ENCODE measurements at regions not wholly inside any gene's neighbourhood (a gene's known extent, or its start where the extent isn't known, plus 50 kb on each side); places are given as distances from the start of the nearest gene placed in this dataset.
A peak's percentile ranks its signal among the peaks of the same experiment; 100 is the strongest.
"Not testable (repeated sequence)": the region's sequence is repeated elsewhere in the genome, so short reads cannot be mapped to it uniquely, and the experiment has no call there.

GRCh38 chr6:140486450-140487361 is 1112.3 kb upstream of the CITED2 start:
- DNase-seq: no peak

DNA sequence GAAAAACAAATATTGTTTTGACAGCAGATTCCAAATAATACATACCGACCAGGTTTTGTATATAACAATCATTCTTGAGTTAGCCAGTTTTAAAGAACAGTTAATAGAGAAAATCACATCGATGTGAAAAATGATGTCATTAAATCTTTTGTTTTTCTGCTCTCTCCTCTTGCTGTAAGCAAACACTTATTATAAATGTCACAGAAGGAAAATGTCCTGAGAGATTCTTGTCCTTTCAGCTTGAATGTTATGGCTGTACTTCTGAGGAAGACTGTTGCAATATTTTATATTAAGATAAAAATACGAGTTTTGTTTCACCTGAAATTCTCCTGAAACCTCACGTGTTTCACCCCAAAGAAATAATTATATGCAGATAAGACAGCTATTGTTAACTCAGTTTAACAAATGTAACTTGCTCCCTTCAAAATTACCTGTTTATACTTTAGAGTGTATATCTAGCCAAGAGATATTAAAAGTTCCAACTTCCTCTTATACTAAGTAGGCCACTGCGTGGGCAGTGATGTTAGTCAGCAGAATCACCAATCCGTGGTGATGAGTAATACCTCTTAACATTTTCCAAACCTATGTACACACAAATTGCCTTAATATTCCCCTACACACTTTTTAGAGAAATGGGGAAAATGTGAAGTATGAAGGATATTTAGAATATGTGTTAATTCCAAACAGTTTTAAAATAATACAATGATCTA is 1111.4 kb upstream of the CITED2 start:
- no peak for DNase-seq

- DNase-seq: peak; percentile 7
These were observed 1106.4 kb upstream of the CITED2 start for GRCh38 chr6:140480852-140481251.

GRCh38 chr6:140478631-140479030 is 1104.2 kb upstream of the CITED2 start:
- DNase-seq: no peak

DNA sequence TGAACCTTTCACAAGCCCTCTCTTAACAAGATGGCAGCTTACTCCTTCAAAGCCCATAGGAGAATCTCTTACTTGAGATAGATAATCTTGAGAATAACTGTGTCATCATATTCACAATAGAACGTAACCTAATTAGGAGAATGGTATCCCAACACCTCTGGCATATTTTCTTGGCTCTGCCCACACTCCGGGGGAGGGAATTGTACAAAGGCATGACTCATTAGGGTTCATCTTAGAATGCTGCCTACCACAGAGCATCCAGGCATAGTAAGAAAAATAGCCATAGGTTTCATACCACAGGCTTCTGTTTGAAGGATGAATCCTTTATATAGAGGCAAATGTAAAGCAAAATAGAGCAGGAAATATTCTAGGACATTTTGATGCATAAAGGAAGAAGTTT is 1100.6 kb upstream of the CITED2 start:
- DNase-seq: no peak

GRCh38 chr6:140464720-140465119 is 1090.3 kb upstream of the CITED2 start:
- no peak for DNase-seq

DNA sequence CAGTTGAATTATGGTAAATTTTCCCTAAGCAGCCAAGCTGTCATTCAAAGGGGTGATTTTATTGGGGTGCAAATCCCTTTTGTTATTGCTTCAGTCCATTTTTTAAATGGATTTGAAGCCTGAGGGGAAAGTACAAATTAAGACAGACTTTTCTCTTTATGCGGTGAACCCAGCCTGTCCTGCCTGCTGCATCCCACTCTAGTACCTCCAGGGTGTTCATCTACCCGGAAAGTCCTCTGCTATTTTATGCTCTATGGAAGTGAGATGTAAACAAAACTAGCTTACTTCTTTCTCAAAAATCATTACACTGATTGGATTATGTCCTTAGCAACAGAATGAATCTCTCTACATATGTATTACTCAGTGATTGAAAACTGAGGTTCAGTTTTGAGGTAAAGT is 1088.9 kb upstream of the CITED2 start:
- no peak for DNase-seq

- DNase-seq: no peak
These were observed 1088.2 kb upstream of the CITED2 start for GRCh38 chr6:140462453-140463311.

GRCh38 chr6:140462076-140462452 is 1087.6 kb upstream of the CITED2 start:
- no peak for DNase-seq

DNA sequence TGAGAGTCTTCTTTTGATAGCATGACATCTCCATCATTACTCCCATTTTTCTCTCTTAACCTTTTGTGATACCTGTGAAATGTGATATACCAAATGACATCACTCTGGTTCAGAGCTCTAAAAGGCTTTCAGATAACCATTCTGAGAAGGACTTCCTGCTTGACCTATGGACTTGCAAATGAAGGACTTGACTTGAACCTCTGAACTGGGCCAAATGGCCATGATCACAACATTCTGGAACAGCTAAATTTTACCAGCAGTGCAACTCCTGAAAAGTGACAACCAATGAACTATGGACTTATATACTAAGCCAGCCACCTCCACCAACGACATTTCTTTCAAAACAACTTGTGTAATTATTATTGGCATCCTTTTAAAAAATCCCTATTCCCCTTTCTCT is 1085.8 kb upstream of the CITED2 start:
- DNase-seq: no peak

- DNase-seq: no peak
These were observed 1084.8 kb upstream of the CITED2 start for GRCh38 chr6:140459209-140459608.

DNA sequence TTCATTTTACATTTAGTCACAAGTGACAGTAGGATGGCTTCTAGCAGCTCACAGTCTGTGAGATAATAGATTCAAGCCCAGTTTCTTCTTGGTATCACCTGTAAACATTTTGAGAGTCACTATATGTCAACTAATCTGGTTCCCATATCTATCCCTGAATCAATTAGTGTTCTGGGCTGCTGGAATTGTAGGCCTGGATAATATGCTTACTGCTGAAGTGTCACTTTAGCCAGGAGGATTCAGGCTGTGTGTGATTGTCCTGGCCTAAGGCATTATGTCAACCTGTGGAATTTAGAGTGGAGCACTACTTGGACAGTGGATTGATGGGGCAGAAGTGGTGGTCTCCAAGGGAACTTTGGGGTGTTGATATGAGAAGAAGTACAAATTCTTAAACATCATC is 1071.8 kb upstream of the CITED2 start:
- no peak for DNase-seq

DNA sequence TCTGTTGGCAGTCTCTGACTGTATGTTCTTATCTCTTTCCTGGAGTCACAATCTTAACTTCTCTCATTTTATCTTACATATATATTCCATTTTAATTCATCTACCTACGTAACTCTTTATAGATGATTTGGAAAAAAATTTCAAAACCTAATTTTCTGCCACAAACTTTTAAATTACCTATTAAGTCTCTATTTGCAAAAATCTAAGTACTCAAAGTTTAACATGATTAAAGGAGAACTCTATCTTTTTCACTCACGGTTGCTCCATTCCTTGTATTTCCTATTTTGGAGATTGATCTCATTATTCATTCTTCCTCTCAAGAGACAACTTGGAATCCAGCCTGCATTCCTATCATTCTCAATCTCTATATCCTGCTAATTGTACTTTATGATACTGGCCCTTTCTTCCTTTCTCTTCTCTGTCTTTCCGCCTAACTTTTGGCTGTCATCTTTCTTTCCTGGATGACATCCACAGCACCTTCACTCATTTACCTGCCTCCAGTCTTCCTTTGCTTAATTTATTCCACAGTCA is 1071.1 kb upstream of the CITED2 start:
- DNase-seq: no peak

- DNase-seq: not testable (repeated sequence)
These were observed 1068.7 kb upstream of the CITED2 start for GRCh38 chr6:140443112-140443511.

- peak; percentile 30 for DNase-seq
These were observed 1066.8 kb upstream of the CITED2 start for GRCh38 chr6:140441256-140441655.

DNA sequence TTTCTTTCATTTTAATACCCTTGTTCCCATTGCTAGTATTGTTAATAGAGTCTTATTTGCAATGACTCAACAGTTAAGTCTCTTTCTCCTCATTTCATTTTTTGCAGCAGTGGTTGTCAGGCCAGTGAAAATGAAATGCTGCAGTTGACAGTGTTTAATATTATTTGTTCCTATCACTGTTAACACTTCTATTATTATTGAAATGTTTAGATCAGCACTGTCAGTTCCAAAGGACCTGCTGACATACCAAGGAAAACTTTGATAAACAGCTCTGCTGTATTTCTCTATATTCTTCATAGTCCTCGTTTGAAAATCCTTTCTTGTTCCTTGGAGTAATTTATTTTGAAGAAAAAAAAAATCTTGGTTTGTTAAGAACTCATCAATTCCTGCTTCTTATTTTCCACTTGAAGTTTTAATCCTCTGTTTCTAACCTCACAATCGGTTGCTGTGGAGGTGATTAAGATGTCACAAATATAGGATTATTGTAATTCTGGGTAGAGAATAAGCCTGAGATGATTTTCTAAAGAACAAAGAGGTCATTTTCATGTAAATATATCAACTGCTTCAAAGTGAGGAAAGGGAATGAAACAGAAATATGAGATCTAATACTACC is 1065.9 kb upstream of the CITED2 start:
- no peak for DNase-seq

GRCh38 chr6:140438346-140438735 is 1063.9 kb upstream of the CITED2 start:
- DNase-seq: no peak

GRCh38 chr6:140437619-140438345 is 1063.3 kb upstream of the CITED2 start:
- DNase-seq: no peak

DNA sequence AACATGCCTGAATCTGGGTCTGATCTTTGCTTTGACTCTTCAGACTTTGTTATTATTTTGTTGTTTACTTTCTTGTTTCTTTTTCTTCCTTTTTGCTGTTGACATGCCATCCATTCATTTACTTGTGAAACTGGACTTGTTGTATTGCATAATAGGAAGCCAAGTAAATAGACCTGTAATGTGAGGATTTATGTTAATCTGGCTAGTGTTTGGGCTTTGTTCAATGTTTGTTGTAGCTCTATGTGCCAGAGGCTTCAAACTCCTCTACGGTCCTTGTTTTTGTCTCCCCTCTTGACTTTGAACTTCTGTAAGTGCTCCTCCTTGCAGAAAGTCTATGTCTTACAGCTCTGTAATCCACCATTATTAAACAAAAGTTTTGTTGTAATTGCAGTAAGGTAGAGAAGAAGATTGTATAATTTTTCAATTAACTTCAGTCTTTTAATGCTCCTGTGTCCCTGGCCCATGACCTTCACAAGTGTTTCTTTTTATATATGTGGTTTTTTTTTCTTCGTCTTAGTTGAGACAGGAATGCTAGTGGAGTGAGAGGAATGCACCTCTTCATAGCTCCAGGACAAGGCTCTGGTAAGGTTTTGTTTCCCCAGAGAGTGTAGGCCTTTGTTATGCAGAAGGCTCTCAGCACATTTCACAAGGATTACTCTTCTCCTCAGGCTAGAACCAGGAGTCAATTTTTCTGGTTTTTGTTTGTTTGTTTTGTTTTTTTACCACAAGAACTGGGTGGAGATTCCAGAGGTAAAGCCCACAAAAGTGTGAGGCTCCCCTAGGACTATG is 1061.8 kb upstream of the CITED2 start:
- no peak for DNase-seq

- no peak for DNase-seq
These were observed 1060.3 kb upstream of the CITED2 start for GRCh38 chr6:140434761-140435160.

DNA sequence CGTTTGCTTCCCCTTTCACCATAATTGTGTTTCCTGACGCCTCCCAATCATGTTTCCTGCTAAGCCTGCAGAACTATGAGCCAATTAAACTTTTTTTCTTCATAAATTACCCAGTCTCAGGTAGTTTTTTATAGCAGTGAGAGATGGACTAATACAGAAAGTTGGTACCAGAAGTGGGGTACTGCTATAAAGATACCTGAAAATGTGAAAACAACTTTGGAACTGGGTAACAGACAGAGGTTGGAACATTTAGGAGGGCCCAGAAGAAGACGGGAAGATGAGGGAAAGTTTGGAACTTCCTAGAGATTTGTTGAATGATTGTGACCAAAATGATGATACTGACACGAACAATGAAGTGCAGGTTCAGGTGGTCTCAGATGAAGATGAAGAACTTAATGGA is 1058.6 kb upstream of the CITED2 start:
- no peak for DNase-seq

Data from RPMI8226 (cell line).